PC-3 (cell line): ENCODE measurements at regions not wholly inside any gene's neighbourhood (a gene's known extent, or its start where the extent isn't known, plus 50 kb on each side); places are given as distances from the start of the nearest gene placed in this dataset.
A peak's percentile ranks its signal among the peaks of the same experiment; 100 is the strongest.

Source experiments
- ATAC-seq: fragments of 200-7000 bp; cut with Tn5 transposase; 2 replicates; pipeline ENCODE4 v1.9.1; 2020; ENCODE audit warnings: mild to moderate bottlenecking, moderate library complexity
- BruUV-seq: library from RNA; stranded (reverse); fragments of 400-500 nt; replicated peaks from 2 replicates; lab custom pipeline; 2021; lab: Mats Ljungman, UMichigan
- CTCF ChIA-PET: fragments of 300-600 bp; sonication (Branson Sonifier 250); formaldehyde crosslinking; loops from one replicate; lab custom pipeline; 2022; ENCODE audit warnings: antibody characterized with exemption; lab: Charles Lee
- POLR2A ChIA-PET: fragments of 300-600 bp; sonication (Branson Sonifier 250); formaldehyde crosslinking; loops from one replicate; lab custom pipeline; 2022; ENCODE audit warnings: antibody characterized with exemption; ENCODE audit not compliant: unreplicated experiment; lab: Charles Lee
- DNase-seq: peaks from one replicate; pipeline ENCODE4 v3.0.0-alpha.2; 2015
- H2AFZ ChIP-seq: fragments of 300-600 bp; sonication (generic); 2 replicates; pipeline ENCODE4 v1.6.0; 2016; ENCODE audit warnings: antibody characterized with exemption, low read length
- H3F3A ChIP-seq: fragments of 300-600 bp; sonication (generic); one replicate; pipeline ENCODE4 v1.6.0; 2017; ENCODE audit warnings: antibody characterized with exemption, low read length, control low read depth, mild to moderate bottlenecking; ENCODE audit not compliant: unreplicated experiment
- H3K27ac ChIP-seq: fragments of 300-600 bp; sonication (generic); 2 replicates; pipeline ENCODE4 v1.5.1; 2016; ENCODE audit warnings: mild to moderate bottlenecking, low read length
- H3K27me3 ChIP-seq: fragments of 300-600 bp; sonication (generic); 2 replicates; pipeline ENCODE4 v1.6.1; 2016; ENCODE audit warnings: low read length, mixed read lengths
- H3K36me3 ChIP-seq: fragments of 300-600 bp; sonication (generic); 2 replicates; pipeline ENCODE4 v1.6.1; 2016; ENCODE audit warnings: low read depth, mixed run types, low read length, mixed read lengths
- H3K4me1 ChIP-seq: fragments of 300-600 bp; sonication (generic); 2 replicates; pipeline ENCODE4 v1.5.1; 2016; ENCODE audit warnings: low read length; ENCODE audit not compliant: insufficient read depth
- H3K4me2 ChIP-seq: fragments of 300-600 bp; sonication (generic); 2 replicates; pipeline ENCODE4 v1.6.0; 2016; ENCODE audit warnings: low read length
- H3K4me3 ChIP-seq: fragments of 300-600 bp; sonication (generic); 2 replicates; pipeline ENCODE4 v1.5.1; 2016; ENCODE audit warnings: mild to moderate bottlenecking, low read length, mixed read lengths
- H3K79me2 ChIP-seq: fragments of 300-600 bp; sonication (generic); 2 replicates; pipeline ENCODE4 v1.6.1; 2017; ENCODE audit warnings: low read length, mixed read lengths
- H3K9ac ChIP-seq: fragments of 300-600 bp; sonication (generic); 2 replicates; pipeline ENCODE4 v1.6.0; 2016; ENCODE audit warnings: mild to moderate bottlenecking, low read length
- H3K9me2 ChIP-seq: fragments of 300-600 bp; sonication (generic); replicated peaks from 2 replicates; pipeline ENCODE4 v1.6.1; 2016; ENCODE audit warnings: mixed run types, low read length, mixed read lengths
- H3K9me3 ChIP-seq: fragments of 300-600 bp; sonication (generic); 2 replicates; pipeline ENCODE4 v1.6.1; 2016; ENCODE audit warnings: low read length, mixed read lengths
- H4K20me1 ChIP-seq: fragments of 300-600 bp; sonication (generic); 2 replicates; pipeline ENCODE4 v1.6.1; 2016; ENCODE audit warnings: low read length, mixed read lengths
- EZH2 ChIP-seq: fragments of 300-600 bp; sonication (generic); IDR thresholded peaks from one replicate; pipeline ENCODE4 v1.6.1; 2017; ENCODE audit warnings: antibody characterized with exemption, mild to moderate bottlenecking, low read length; ENCODE audit not compliant: unreplicated experiment
- EZH2phosphoT487 ChIP-seq: fragments of 300-600 bp; sonication (generic); IDR thresholded peaks from 2 replicates; pipeline ENCODE4 v1.6.1; 2018; ENCODE audit warnings: mild to moderate bottlenecking, antibody characterized with exemption, low read length, borderline replicate concordance
- intact Hi-C: fragments of 100-400 bp; cut with micrococcal nuclease; formaldehyde crosslinking; loops from 2 replicates; pipeline ENCODE4 v1.9.0; 2023
- TF ChIP-seq, protein P1 (sequence below): fragments of 300-600 bp; sonication (generic); conservative IDR thresholded peaks from 2 replicates; pipeline ENCODE4 v1.5.1; 2017; ENCODE audit warnings: antibody characterized with exemption, low read depth, mild to moderate bottlenecking, low read length

DNA sequence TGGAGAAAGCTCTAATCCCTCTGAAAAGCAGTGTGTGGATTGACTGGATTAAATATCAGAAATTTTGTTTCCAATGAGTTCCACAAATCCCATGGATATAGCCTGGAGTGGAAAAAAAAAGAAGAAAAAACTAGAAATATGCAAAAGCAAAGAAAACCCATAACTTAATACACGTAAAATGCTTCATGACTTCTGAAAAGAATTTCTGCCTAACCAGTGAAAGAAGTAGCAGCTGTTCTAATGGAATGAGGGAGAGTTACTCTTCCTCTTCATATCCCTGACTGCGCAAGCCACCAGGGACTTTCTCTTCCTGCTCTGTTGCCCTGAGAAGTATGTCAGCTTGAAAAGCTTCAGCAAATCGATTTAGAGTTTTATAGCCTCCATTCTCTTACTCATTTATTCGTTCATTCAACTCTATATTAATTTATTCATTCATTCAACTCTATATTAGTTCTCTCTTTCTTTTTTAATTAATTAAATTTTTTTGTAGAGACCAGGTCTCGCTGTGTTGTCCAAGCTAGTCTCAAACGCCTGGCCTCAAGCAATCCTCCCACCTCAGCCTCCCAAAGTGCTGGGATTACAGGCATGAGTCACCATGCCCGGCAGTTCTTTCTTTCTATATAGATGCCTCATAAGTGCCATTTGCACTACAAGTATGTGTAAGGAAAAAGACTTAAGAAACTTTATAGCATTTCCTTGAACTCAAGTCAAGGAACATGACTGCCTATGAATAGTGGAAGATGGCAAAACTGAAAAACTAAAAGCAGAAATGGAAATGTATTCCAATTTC is 447.3 kb upstream of the NRP1 start:
- Histone ChIP-seq H3K4me1 (no peaks in the 10 kb centered on the region), H3K27ac (no peak overlapping the region), H3F3A (no peaks in the 10 kb centered on the region), H3K4me3 (no peak overlapping the region), H3K27me3 (no peaks in the 10 kb centered on the region), H3K79me2 (no peaks in the 10 kb centered on the region), H2AFZ (no peak overlapping the region), H4K20me1 (no peaks in the 10 kb centered on the region), H3K9ac (no peak overlapping the region), H3K4me2 (no peak overlapping the region), H3K36me3 (no peaks in the 10 kb centered on the region), H3K9me2 (0 out of 2 replicates have a peak, but pooled peaks cover 4% of the 10 kb centered on the region), H3K9me3 (no peaks in the 10 kb centered on the region)
- ChIA-PET CTCF (no interaction called here), POLR2A (no interaction called here)
- BruUV-seq: no TSS peak
- TF ChIP-seq EZH2phosphoT487 (no peak), EZH2 (no peak)
- TF ChIP-seq, protein P1, sequence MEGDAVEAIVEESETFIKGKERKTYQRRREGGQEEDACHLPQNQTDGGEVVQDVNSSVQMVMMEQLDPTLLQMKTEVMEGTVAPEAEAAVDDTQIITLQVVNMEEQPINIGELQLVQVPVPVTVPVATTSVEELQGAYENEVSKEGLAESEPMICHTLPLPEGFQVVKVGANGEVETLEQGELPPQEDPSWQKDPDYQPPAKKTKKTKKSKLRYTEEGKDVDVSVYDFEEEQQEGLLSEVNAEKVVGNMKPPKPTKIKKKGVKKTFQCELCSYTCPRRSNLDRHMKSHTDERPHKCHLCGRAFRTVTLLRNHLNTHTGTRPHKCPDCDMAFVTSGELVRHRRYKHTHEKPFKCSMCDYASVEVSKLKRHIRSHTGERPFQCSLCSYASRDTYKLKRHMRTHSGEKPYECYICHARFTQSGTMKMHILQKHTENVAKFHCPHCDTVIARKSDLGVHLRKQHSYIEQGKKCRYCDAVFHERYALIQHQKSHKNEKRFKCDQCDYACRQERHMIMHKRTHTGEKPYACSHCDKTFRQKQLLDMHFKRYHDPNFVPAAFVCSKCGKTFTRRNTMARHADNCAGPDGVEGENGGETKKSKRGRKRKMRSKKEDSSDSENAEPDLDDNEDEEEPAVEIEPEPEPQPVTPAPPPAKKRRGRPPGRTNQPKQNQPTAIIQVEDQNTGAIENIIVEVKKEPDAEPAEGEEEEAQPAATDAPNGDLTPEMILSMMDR: no peak
- intact Hi-C loops: no loop called here
- DNase-seq: peak; percentile 45
- peak; percentile 27; the same call in 1 of the 2 replicates for ATAC-seq

DNA sequence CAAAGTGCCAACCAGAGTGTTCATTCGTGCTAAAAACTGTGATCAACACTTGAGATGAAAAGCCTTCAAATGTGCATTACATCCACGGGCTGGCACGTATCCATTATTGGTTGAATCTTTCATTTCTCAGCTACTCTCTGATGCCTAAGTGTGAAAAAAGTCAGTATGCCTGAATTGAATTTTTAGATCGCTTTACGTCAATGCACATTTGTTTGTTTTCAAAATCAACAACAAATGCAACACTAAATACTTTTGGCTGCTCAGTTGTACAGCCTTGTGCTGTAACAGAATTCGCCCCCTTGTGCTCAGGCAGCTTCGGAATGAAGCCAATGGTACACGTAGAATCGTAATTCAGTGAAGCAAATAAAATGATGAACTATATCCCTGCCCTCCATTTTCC is 446.5 kb upstream of the NRP1 start:
- POLR2A ChIA-PET: no interaction called here

More for the DNA sequence above, 446.5 kb upstream of the NRP1 start:
- no TSS peak for BruUV-seq
- Histone ChIP-seq H3K9ac (no peak overlapping the region), H3K4me2 (no peak overlapping the region), H3F3A (no peaks in the 10 kb centered on the region), H3K4me1 (no peaks in the 10 kb centered on the region), H3K4me3 (no peak overlapping the region), H3K27ac (no peak overlapping the region), H3K79me2 (no peaks in the 10 kb centered on the region), H4K20me1 (no peaks in the 10 kb centered on the region), H3K9me2 (0 out of 2 replicates have a peak, but pooled peaks cover 4% of the 10 kb centered on the region), H3K9me3 (no peaks in the 10 kb centered on the region), H3K27me3 (no peaks in the 10 kb centered on the region), H3K36me3 (no peaks in the 10 kb centered on the region), H2AFZ (no peak overlapping the region)
- intact Hi-C loops: no loop called here
- no peak for ATAC-seq
- CTCF ChIA-PET: no interaction called here
- no peak for TF ChIP-seq EZH2
- TF ChIP-seq, protein P1: 0 out of 2 replicates have a peak, but pooled peaks have one; percentile 14
- no peak for TF ChIP-seq EZH2phosphoT487
- no peak for DNase-seq
